ENCODE measurements at regions not wholly inside any gene's neighbourhood (a gene's known extent, or its start where the extent isn't known, plus 50 kb on each side); places are given as distances from the start of the nearest gene placed in this dataset.

DNA sequence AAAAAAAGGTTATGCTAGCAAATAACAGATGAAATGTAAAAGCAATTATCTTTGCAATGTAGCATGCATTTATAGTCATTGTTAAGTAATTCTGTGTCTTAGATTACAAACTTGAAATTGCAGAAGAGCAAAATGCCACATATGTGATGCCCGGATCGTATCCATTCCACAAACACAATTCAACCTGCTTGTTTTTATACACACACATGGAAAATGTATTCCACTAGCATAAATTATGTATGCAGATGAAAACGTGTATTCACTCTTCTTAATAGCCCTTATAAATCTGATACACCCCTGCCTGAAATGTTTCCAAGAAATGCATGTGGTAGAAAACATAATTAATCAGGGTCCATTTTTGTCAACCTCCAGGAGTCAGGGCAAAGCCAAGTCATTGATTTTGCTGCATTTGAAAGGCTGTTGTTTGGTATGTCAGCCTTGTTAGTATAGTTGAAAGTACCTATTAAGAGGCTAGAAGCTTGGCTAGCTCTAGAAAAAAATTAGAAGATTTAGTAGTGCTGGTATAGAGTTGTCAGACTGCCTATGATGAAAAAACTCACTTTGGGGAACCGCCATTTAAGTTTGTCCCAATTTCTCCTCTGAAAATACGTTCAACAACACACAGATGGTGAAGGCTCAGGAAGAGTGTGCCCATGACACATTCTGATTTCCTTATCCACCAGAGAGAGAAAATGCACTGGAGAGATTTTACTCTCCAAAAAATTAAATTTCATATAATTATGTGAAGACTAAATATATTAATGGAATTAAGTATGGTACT lies 69.2 kb upstream of the TMC3 start:
- TF ChIP-seq, protein P1, sequence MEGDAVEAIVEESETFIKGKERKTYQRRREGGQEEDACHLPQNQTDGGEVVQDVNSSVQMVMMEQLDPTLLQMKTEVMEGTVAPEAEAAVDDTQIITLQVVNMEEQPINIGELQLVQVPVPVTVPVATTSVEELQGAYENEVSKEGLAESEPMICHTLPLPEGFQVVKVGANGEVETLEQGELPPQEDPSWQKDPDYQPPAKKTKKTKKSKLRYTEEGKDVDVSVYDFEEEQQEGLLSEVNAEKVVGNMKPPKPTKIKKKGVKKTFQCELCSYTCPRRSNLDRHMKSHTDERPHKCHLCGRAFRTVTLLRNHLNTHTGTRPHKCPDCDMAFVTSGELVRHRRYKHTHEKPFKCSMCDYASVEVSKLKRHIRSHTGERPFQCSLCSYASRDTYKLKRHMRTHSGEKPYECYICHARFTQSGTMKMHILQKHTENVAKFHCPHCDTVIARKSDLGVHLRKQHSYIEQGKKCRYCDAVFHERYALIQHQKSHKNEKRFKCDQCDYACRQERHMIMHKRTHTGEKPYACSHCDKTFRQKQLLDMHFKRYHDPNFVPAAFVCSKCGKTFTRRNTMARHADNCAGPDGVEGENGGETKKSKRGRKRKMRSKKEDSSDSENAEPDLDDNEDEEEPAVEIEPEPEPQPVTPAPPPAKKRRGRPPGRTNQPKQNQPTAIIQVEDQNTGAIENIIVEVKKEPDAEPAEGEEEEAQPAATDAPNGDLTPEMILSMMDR (IDR thresholded peaks at IDR 0.05) = no peak
- TF ChIP-seq, protein P2, sequence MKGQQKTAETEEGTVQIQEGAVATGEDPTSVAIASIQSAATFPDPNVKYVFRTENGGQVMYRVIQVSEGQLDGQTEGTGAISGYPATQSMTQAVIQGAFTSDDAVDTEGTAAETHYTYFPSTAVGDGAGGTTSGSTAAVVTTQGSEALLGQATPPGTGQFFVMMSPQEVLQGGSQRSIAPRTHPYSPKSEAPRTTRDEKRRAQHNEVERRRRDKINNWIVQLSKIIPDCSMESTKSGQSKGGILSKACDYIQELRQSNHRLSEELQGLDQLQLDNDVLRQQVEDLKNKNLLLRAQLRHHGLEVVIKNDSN (IDR thresholded peaks at IDR 0.05; ENCODE audit: borderline replicate concordance, low read depth) = no peak
- TF ChIP-seq, protein P3, sequence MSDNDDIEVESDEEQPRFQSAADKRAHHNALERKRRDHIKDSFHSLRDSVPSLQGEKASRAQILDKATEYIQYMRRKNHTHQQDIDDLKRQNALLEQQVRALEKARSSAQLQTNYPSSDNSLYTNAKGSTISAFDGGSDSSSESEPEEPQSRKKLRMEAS (IDR thresholded peaks at IDR 0.05; ENCODE audit: low read depth) = no peak
- no peak for TF ChIP-seq EP300 (IDR thresholded peaks at IDR 0.05; ENCODE audit: borderline replicate concordance in 1 of 2, low read depth in 1 of 2, low read length in 1 of 2)
- no peak for TF ChIP-seq FOSL2 (IDR thresholded peaks at IDR 0.05; ENCODE audit: borderline replicate concordance, low read depth)
- no peak for TF ChIP-seq GABPA (IDR thresholded peaks at IDR 0.05; ENCODE audit: low read depth)
- TF ChIP-seq POLR2AphosphoS5 (IDR thresholded peaks at IDR 0.05; ENCODE audit: low read depth, low read length) = no peak
- no peak for TF ChIP-seq TCF12 (IDR thresholded peaks at IDR 0.05)
